GM19395 (cell line): ENCODE measurements at regions not wholly inside any gene's neighbourhood (a gene's known extent, or its start where the extent isn't known, plus 50 kb on each side); places are given as distances from the start of the nearest gene placed in this dataset.

Experiments
- ATAC-seq: cut with Tn5 transposase; IDR thresholded peaks from one replicate; pipeline ENCODE4 v1.9.1; 2021; ENCODE audit warnings: mild to moderate bottlenecking, moderate library complexity; ENCODE audit not compliant: unreplicated experiment

GRCh38 chr15:88322461-88322860, 65.9 kb upstream of the NTRK3 start:
- ATAC-seq: no peak

DNA sequence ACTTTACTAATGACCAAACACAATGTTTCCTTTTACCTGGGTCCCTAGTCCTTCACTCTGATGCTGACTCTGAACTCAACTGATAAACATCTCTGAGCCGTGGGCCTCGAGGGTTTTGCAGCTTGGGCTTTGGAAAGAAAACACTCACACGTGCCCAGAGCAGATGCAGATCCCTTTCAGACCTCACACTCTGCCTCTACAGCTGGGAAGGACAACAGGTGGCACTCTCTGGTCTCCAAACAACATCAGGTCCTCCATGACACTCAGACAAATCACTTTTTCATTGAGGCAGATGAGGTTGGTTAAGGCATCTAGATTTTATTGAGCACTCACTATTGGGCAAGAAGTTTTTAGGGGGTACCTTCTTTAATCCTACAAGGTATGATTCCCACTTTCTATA, 64.7 kb upstream of the NTRK3 start:
- no peak for ATAC-seq

GRCh38 chr15:88316586-88316985, 60.0 kb upstream of the NTRK3 start:
- ATAC-seq: no peak

- no peak for ATAC-seq
These were observed 58.8 kb upstream of the NTRK3 start for GRCh38 chr15:88315221-88315878.

GRCh38 chr15:88312941-88313579, 56.5 kb upstream of the NTRK3 start:
- no peak for ATAC-seq

DNA sequence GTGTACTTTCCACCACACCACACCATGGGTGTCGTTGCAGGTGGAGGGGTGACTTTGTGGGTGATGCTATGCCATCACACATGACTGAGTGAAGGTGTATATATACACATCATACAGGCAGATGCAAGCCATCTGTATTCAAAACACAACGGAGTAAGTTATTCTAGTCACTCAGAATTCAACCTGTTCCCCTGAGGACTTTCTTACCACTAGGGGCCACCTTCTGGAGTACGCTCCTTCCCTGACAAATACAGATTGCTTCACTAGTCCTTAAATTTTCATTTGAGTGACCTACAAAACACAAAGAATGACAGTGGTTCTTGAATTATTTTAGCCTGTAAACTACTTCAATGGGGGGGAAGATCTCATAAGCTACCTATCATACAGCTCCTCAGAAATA, 52.8 kb upstream of the NTRK3 start:
- no peak for ATAC-seq

DNA sequence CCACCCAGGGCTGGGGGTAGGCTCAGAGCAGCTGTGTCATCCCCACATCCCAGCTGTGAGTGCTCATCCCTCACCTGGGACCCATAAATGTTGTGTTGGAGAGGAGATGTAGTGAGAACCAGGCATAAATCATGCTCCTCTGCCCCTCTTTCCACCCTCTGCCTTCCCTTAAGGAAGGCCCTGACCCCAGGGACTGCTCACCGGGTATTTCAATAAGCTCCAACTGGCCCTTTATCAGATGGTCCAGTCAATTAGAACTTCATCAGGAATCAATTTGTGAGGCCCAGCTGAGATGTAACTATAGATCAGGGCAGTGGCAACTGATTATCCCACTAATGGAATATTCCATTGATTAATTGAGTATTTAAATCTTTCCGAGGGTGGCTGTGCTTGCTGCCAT, 50.8 kb upstream of the NTRK3 start:
- no peak for ATAC-seq
